ENCODE measurements at regions not wholly inside any gene's neighbourhood (a gene's known extent, or its start where the extent isn't known, plus 50 kb on each side); places are given as distances from the start of the nearest gene placed in this dataset.
A peak's percentile ranks its signal among the peaks of the same experiment; 100 is the strongest.

DNA sequence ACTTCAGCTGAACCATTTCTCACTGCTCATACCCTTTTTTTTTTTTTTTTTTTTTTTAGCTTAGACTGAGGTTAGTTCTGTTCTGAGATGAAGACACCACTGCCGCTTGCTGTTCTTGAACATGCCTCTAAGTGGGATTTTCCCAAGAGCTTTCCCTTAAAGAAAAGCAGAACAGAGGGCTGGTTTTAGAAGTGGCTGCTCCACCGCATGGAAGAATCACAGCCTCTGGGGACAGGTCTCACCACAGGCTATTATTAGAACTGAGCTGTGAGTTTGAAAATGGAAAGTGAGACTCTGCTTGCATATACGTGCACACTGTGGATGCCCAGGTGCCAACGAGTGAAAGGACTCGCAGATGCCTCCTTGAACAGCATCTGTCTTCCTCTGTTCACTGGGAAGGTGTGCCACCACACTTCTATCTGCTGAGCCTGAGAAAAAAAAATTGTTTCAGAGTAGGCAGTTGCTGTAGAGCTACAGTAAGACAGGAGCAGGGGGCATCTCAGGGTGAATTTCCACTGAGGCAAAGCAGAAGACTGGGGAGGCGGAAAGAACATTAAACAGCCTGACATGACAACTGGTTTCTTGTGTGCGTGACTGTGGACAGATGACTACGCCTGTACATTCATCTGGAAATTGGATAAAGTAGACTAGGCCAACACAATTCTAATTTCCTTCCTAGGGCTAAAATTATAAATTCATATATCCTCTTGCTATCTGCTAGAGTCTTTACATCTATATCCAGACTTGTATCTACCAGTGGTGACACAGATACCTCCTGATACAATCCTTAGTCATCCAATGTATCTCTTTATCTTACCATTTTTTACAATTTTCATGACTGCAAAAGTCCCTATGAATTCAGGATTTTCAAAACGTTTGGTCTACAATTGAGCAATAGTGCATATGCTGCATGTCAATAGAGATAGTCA is 1045.7 kb upstream of the CELF4 start:
- peak; percentile 92 for ATAC-seq
- WGBS (ENCODE audit: insufficient coverage, insufficient replicate concordance, low lambda C conversion rate, missing lambda C conversion rate), result 0% methylated on average over 9 of the region's 9 CpGs
- TF ChIP-seq ASH2L (IDR thresholded peaks at IDR 0.05; ENCODE audit: borderline replicate concordance, low read depth), result peak; percentile 81; the same call in 1 of the 2 replicates
- peak; percentile 71; the same call in 1 of the 2 replicates for TF ChIP-seq BACH1 (IDR thresholded peaks at IDR 0.05; ENCODE audit: borderline replicate concordance)
- TF ChIP-seq BHLHE40 (IDR thresholded peaks at IDR 0.05; ENCODE audit: borderline replicate concordance in 1 of 2, low read depth in 2 of 2, low read length in 1 of 2), result peak; percentile 76 to 79
- TF ChIP-seq IRF4 (IDR thresholded peaks at IDR 0.05; ENCODE audit: low read depth, low read length), result peak; percentile 71
- peak; percentile 97 for TF ChIP-seq FOXM1 (IDR thresholded peaks at IDR 0.05; ENCODE audit: low read depth, low read length)
- TF ChIP-seq KLF5 (IDR thresholded peaks at IDR 0.05; ENCODE audit: partially characterized antibody), result peak; percentile 56
- peak; percentile 52; the same call in 1 of the 2 replicates for TF ChIP-seq CREB1 (IDR thresholded peaks at IDR 0.05; ENCODE audit: low read depth)
- 0 out of 2 replicates have a peak, but pooled peaks have one; percentile 31 for TF ChIP-seq GATAD2B (conservative IDR thresholded peaks at IDR 0.05; ENCODE audit: low read depth)
- TF ChIP-seq MYC (IDR thresholded peaks at IDR 0.05; ENCODE audit: insufficient read depth, insufficient read length, insufficient replicate concordance, low read length, severe bottlenecking), result no peak
- TF ChIP-seq SPI1 (IDR thresholded peaks at IDR 0.05; ENCODE audit: borderline replicate concordance, insufficient read depth, low read depth, low read length), result peak; percentile 82
- peak; percentile 88 for TF ChIP-seq ZNF384 (IDR thresholded peaks at IDR 0.05; ENCODE audit: borderline replicate concordance, low read depth, low read length)
- TF ChIP-seq, protein P1, sequence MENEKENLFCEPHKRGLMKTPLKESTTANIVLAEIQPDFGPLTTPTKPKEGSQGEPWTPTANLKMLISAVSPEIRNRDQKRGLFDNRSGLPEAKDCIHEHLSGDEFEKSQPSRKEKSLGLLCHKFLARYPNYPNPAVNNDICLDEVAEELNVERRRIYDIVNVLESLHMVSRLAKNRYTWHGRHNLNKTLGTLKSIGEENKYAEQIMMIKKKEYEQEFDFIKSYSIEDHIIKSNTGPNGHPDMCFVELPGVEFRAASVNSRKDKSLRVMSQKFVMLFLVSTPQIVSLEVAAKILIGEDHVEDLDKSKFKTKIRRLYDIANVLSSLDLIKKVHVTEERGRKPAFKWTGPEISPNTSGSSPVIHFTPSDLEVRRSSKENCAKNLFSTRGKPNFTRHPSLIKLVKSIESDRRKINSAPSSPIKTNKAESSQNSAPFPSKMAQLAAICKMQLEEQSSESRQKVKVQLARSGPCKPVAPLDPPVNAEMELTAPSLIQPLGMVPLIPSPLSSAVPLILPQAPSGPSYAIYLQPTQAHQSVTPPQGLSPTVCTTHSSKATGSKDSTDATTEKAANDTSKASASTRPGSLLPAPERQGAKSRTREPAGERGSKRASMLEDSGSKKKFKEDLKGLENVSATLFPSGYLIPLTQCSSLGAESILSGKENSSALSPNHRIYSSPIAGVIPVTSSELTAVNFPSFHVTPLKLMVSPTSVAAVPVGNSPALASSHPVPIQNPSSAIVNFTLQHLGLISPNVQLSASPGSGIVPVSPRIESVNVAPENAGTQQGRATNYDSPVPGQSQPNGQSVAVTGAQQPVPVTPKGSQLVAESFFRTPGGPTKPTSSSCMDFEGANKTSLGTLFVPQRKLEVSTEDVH (IDR thresholded peaks at IDR 0.05; ENCODE audit: low read depth, partially characterized antibody), result no peak
- TF ChIP-seq IKZF1 (conservative IDR thresholded peaks at IDR 0.05), result peak; percentile 90
- no peak for TF ChIP-seq HDAC2 (IDR thresholded peaks at IDR 0.05)
- TF ChIP-seq ZNF217 (IDR thresholded peaks at IDR 0.05), result peak; percentile 50; the same call in 1 of the 2 replicates
- TF ChIP-seq CBFB (IDR thresholded peaks at IDR 0.05; ENCODE audit: low read depth), result peak; percentile 95
- TF ChIP-seq KAT2A (conservative IDR thresholded peaks at IDR 0.05; ENCODE audit: control insufficient read depth, low read depth, low read length), result no peak
- peak in 1 of 2 experiments; percentile 96; a peak in 2 of 4 replicates for TF ChIP-seq CEBPB (IDR thresholded peaks at IDR 0.05; ENCODE audit: borderline replicate concordance in 1 of 2, low read depth in 2 of 2, low read length in 2 of 2)
- TF ChIP-seq, protein P2, sequence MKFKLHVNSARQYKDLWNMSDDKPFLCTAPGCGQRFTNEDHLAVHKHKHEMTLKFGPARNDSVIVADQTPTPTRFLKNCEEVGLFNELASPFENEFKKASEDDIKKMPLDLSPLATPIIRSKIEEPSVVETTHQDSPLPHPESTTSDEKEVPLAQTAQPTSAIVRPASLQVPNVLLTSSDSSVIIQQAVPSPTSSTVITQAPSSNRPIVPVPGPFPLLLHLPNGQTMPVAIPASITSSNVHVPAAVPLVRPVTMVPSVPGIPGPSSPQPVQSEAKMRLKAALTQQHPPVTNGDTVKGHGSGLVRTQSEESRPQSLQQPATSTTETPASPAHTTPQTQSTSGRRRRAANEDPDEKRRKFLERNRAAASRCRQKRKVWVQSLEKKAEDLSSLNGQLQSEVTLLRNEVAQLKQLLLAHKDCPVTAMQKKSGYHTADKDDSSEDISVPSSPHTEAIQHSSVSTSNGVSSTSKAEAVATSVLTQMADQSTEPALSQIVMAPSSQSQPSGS (IDR thresholded peaks at IDR 0.05; ENCODE audit: low read length), result peak; percentile 96

More for the DNA sequence above, 1045.7 kb upstream of the CELF4 start:
- peak overlapping the region; percentile 13; the same call in 1 of the 2 replicates for H2AFZ ChIP-seq (ENCODE audit: control insufficient read depth, low read depth, low read length)
- CTCF ChIA-PET, result interaction anchor here (0.5 to 1.5 kb wide), 3 partner anchors 13 to 331 kb away, joined by 3 read pairs; no protein-coding TSS in a partner anchor
- no peaks in the 10 kb centered on the region for H3K79me2 ChIP-seq (ENCODE audit: control insufficient read depth, insufficient read depth, low read length)
- peaks cover 35% of the 10 kb centered on the region for H3K4me1 ChIP-seq (ENCODE audit: control insufficient read depth, insufficient read depth, low read length)
- no peak overlapping the region for H3K9ac ChIP-seq (ENCODE audit: control insufficient read depth, insufficient read depth, low read length)
- no peak overlapping the region; the same call in 1 of the 2 replicates for H3K4me3 ChIP-seq
- peak; percentile 80 for FAIRE-seq
- H3K27ac ChIP-seq (ENCODE audit: control insufficient read depth, insufficient read depth), result peak overlapping the region; percentile 78
- in situ Hi-C loops (cut with MboI), result loop anchor here (5.0 kb wide), 1 partner anchor 331 kb away; no protein-coding TSS in a partner anchor
- no peaks in the 10 kb centered on the region for H3K27me3 ChIP-seq (replicated peaks in 1 of 2; ENCODE audit: control insufficient read depth in 2 of 2, insufficient read depth in 2 of 2, low read length in 1 of 2)
- intact Hi-C loops (cut with micrococcal nuclease; ENCODE audit: unreplicated experiment), result loop anchor here (1.0 to 5.0 kb wide), 4 partner anchors 141 to 891 kb away; no protein-coding TSS in a partner anchor
- POLR2A ChIA-PET, result interaction anchor here (1.2 kb wide), 1 partner anchor 330 kb away, joined by 4 read pairs; no protein-coding TSS in a partner anchor
- RAD21 ChIA-PET (ENCODE audit: unreplicated experiment), result interaction anchor here (0.6 to 1.2 kb wide), 2 partner anchors 9 to 330 kb away, joined by 4 read pairs; no protein-coding TSS in a partner anchor
- peaks cover 6% of the 10 kb centered on the region; the same call in 2 of the 3 replicates for H3K9me3 ChIP-seq (replicated peaks; ENCODE audit: control insufficient read depth, insufficient read depth, low read length)
- SMC1A ChIA-PET (ENCODE audit: uncharacterized antibody, unreplicated experiment), result interaction anchor here (0.6 to 1.9 kb wide), 6 partner anchors 11 to 330 kb away, joined by 3 to 7 read pairs (median 4); no protein-coding TSS in a partner anchor
- BruUV-seq (replicated peaks), result no TSS peak
- DNase-seq (ENCODE audit: low read depth, low spot score), result peak; percentile 94
- H4K20me1 ChIP-seq (ENCODE audit: control insufficient read depth, insufficient read depth), result no peaks in the 10 kb centered on the region
- H3K4me2 ChIP-seq (ENCODE audit: control insufficient read depth, insufficient read depth), result peak overlapping the region; percentile 46
- H3K36me3 ChIP-seq (ENCODE audit: control insufficient read depth in 2 of 2, insufficient read depth in 2 of 2, low read length in 1 of 2), result no peaks in the 10 kb centered on the region

Data from GM12878 (cell line).